ENCODE measurements at regions not wholly inside any gene's neighbourhood (a gene's known extent, or its start where the extent isn't known, plus 50 kb on each side); places are given as distances from the start of the nearest gene placed in this dataset.

GRCh38 chr15:95868450-95868849 lies 462.1 kb upstream of the NR2F2 start:
- TF ChIP-seq POLR2AphosphoS5 (IDR thresholded peaks at IDR 0.05; ENCODE audit: low read depth, low read length): no peak
- no peak for TF ChIP-seq TAF1 (IDR thresholded peaks at IDR 0.05; ENCODE audit: borderline replicate concordance, insufficient read depth, low read length)
- TF ChIP-seq, protein P1, sequence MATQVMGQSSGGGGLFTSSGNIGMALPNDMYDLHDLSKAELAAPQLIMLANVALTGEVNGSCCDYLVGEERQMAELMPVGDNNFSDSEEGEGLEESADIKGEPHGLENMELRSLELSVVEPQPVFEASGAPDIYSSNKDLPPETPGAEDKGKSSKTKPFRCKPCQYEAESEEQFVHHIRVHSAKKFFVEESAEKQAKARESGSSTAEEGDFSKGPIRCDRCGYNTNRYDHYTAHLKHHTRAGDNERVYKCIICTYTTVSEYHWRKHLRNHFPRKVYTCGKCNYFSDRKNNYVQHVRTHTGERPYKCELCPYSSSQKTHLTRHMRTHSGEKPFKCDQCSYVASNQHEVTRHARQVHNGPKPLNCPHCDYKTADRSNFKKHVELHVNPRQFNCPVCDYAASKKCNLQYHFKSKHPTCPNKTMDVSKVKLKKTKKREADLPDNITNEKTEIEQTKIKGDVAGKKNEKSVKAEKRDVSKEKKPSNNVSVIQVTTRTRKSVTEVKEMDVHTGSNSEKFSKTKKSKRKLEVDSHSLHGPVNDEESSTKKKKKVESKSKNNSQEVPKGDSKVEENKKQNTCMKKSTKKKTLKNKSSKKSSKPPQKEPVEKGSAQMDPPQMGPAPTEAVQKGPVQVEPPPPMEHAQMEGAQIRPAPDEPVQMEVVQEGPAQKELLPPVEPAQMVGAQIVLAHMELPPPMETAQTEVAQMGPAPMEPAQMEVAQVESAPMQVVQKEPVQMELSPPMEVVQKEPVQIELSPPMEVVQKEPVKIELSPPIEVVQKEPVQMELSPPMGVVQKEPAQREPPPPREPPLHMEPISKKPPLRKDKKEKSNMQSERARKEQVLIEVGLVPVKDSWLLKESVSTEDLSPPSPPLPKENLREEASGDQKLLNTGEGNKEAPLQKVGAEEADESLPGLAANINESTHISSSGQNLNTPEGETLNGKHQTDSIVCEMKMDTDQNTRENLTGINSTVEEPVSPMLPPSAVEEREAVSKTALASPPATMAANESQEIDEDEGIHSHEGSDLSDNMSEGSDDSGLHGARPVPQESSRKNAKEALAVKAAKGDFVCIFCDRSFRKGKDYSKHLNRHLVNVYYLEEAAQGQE (IDR thresholded peaks at IDR 0.05; ENCODE audit: insufficient read depth in 1 of 2, low read depth in 2 of 2, low read length in 2 of 2): no peak

Measured in PFSK-1 (cell line).